Fibroblast of skin of left biceps (primary cell): ENCODE measurements at regions not wholly inside any gene's neighbourhood (a gene's known extent, or its start where the extent isn't known, plus 50 kb on each side); places are given as distances from the start of the nearest gene placed in this dataset.
"Not testable (repeated sequence)": the region's sequence is repeated elsewhere in the genome, so short reads cannot be mapped to it uniquely, and the experiment has no call there.

Experiments used
- DNase-seq, 2 experiments: peaks; one replicate each; pipeline ENCODE4 v3.0.0-alpha.2; 2013; ENCODE audit warnings: low read depth in 2 of 2

GRCh38 chr9:588981-589380, 252.5 kb upstream of the DMRT1 start:
- DNase-seq: no peak

DNA sequence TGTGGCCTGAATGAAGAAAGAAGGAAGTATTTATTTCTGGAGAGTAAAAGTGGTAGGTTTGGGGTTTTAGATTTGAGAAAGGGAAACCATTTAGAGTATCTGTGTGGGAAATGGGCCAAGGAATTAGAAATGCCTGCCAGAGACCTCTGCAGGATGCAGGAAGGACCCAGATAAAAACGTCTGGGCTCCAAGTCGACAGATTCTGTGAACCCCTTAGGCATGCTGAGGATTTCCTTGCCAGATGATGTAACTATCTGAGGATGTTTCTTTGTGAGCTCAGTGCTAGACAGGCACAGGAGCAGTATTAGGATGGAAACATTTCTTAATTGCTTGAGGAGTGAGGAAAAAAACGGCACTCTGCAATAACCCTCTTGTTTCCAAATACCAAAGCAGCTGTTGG, 251.8 kb upstream of the DMRT1 start:
- peak; percentile 39 to 44 for DNase-seq

- DNase-seq: no peak
Observed at GRCh38 chr9:591292-591691, 250.2 kb upstream of the DMRT1 start.

- no peak for DNase-seq
Observed at GRCh38 chr9:592225-592624, 249.3 kb upstream of the DMRT1 start.

GRCh38 chr9:592733-593132, 248.8 kb upstream of the DMRT1 start:
- no peak for DNase-seq

DNA sequence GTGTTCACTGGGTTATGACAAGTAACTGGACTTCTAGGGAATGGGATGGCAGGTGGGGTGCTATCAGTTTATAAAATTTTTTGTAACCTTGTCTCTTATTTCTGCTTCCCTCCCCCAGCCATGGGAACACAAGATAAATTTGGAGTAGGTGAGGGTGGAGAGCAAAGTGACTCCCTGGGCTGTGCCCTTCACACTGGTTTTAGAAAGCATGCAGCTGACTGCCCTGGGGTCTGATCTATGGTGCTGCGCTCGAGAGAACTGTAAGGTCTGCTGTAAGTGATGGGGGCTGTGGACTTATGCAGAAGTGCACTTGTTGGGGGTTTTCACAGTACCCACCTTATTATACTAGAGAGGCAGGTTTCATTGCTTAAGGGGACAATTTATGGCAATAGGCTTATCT, 247.7 kb upstream of the DMRT1 start:
- DNase-seq: no peak

DNA sequence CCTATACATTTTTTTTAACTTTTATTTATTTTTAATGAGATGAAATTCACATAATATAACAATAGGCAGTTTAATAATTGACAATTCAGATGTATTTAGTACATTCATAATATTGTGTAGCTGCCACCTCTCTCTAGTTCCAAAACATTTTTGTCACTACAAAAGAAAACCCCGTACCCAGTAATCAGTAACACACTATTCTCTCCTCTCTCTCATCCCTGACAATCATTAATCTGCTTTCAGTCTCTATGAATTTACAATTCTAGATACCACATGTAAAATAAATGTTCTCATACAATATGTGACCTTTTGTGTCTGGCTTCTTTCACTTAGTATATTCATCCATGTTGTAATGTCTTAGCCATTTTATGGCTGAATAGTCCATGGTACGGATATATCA, 244.8 kb upstream of the DMRT1 start:
- no peak for DNase-seq

DNA sequence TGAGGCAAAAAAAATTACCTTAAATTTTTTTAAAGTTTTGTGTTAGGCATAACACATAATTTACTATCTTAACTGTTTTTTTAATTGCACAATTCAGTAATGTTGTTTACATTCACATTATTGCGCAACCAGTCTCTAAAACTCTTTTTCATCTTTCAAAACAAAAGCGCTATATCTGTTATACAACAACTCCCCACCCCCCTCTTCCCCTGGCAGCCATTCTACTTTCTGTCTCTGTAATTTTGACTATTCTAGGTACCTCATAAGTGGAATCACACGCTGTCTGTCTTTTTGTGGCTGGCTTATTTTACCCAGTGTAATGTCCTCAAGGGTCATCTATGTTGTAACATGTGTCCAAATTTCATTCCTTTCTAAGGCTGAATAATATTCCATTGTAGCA, 241.5 kb upstream of the DMRT1 start:
- no peak for DNase-seq

DNA sequence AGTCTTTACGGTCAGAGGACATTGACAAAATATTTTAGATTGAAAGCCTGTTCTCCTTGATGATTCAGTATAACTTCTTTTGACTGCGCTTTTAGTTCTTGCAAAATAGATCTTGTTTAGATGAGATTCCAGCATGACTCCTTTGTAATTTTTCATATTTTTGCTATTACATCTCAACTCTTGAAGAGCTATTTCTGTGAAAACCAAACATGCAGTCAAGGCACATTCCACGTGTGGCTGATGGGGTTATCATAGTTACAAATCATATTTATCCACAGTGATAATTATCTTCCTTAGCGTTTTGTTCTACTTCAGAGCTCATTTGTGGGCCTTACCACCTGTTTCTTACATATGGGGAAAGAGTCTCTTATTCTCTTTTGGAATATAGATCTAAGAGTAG, 238.8 kb upstream of the DMRT1 start:
- DNase-seq: no peak

DNA sequence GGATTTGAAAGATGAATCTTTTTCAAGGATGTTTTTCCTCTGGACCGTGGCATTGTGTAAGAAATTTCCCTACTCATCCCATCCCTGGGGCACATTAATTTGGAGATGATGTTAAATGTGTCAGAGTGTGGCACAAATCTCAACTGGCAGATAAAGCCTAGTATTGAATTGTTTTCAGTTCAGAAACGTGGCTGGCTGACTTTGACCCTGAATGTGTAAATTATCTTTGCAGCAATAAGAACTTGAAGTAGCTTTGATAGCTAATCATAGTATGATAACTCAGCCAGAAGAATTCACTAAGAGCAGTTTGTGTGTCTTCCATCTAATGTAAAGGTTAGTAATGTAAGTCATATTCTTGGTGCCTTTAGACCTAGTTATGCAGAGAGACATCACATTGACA, 238.4 kb upstream of the DMRT1 start:
- DNase-seq: no peak

DNA sequence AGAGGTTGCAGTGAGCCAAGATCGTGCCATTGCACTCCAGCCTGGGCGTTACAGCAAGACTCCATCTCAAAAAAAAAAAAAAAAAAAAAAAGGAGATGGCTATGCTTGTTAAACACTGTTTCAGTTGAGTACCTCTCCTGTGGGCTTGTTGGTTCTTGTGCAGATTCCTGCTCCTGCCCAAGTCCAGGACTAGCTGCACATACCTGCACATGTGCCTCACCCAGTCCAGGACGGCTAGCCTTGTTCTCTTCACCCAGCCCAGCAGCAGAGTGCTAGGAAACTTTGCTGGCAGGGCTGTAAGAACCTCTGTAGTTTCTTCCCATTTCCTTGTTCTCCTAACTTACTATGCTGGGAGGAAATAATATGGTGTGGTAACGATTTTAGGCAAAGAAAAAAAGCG, 234.1 kb upstream of the DMRT1 start:
- no peak for DNase-seq

DNA sequence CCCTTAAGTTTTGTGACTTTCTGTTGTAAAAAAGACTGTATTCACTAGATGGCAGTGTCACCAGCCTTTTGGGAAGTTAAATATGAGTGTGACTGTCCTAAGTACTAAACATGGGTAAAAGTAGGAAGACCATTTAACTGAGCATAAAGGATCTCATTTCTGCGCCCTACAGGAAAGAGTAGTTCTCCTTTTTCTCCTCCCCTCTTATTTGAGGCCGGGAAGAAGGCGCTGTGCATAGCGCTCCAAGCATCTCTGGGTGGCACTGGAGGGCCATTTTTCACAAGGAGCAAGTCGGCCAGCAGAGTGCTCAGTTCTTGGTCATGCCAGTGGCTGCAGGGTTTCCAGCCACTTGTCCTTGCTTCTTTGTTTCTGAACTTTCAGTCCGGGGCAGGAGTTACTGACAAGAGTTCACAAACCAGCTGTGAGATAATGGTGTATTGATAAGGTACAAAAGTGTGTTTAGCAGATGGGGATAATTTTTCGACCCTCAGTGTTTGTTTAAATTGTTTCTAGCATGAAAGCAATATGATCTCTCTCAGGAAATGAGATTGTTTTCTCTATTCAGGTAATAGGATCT, 227.6 kb upstream of the DMRT1 start:
- peak; percentile 61 to 66 for DNase-seq

GRCh38 chr9:614431-614830, 227.1 kb upstream of the DMRT1 start:
- no peak for DNase-seq

DNA sequence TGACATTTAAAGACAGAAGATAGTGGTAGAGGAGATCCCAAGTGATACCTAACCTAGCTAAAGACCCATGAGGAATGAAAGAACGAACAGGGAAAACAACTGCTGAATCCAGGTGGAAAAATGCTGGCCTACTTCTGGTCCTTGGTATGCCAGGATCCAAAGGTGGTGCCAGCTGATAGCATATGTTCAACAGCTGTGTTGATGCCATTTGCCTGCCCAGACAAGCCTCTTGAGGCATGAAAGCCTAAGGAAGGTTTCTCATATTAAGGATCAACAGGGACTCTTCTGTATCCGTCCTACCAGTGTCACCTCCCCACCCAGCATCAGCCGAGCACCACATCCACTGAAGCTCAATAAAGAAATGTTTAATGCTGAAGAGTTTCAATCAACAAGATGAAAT, 225.7 kb upstream of the DMRT1 start:
- DNase-seq: no peak

DNA sequence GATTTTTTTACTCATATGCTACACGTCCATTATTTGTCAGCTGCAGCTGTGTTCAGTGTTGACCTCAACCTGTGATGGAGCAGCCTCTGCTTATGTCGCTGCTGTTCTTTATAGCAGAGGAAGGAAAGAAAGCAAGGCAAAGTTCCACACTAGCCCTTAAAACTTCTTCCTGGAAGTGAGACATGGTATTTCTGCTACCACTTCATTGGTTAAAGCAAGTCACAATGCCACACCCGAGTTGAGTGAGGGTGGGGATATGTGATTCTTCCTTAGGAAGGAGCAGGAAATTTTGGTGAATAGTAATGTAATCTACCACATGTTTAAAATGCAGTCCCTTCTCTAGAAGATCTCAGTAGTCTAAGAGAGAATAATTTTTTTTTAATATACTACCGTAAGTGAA, 224.8 kb upstream of the DMRT1 start:
- no peak for DNase-seq

- no peak for DNase-seq
Observed at GRCh38 chr9:617445-618085, 223.9 kb upstream of the DMRT1 start.

- DNase-seq: peak in 1 of 2 experiments; percentile 17
Observed at GRCh38 chr9:618478-618877, 223.0 kb upstream of the DMRT1 start.

DNA sequence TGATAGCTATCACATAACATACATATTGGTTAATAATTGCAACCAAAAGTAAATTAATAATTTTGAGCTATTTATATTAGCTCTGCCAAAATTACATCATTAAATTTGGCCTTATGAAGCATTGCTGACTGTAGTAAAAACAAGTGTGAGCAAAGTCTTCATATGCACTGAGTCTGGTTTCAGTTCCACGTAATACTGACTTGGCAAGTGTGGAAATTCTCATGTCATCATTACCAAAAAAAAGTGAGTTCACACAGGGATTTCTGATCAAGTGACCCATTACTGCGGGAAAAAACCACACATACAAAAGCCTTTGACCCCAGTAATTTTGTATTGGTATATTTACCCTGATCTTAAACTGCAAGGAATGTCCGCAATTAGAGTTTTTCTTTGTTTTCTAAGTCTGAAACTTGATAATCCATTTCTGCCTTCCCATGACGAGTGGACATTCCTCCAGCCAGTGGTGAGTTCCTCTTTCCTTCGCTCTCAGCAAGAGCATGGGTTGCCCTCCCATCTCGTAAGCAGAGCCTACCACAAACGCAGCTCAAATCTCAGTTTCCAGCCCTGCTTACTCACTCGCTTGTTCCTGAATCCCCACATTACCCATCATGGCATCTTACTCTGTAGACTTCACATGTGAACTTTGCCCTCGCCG, 220.2 kb upstream of the DMRT1 start:
- no peak for DNase-seq

DNA sequence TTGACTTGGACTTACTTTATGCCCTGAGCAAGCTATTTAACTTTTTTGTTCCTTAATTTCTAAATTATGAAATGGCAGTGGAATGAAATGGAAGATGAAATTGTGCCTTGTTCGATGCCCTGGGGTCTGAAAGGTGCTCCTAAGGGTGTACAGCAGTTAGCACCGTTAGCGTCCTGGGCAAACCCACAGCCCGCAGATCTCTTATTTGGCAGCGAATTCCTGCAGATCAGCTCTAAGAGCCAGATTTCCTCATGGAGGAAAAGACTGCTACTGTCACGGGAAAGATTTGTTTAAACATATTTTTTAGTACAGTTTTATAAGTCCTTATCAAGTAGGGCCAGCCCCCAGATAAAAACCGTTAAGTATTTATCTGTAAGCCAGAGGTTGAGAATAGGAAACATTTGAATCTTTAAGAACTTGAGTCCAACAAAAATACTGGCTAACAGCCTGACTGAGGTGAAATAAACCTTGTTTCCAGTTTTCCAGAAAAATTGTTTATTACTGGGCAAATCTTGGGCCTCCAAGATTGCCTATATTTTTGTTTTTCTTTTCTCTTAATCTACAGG, 216.5 kb upstream of the DMRT1 start:
- DNase-seq: no peak

- no peak for DNase-seq
Observed at GRCh38 chr9:625613-626012, 215.9 kb upstream of the DMRT1 start.

DNA sequence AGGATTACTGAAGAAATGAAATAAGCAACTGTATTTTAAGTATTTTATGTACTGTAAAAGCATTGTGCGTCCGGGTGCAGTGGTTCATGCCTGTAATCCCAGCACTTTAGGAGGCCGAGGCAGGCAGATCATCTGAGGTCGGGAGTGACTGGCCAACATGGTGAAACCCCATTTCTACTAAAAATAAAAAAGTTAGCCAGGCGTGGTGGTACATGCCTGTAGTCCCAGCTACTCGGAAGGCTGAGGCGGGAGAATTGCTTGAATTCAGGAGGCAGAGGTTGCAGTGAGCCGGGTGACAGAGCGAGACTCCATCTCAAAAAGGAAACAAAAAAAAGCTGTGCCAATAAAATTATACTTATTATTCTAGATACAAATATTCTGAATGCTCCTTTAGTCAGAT, 215.4 kb upstream of the DMRT1 start:
- not testable (repeated sequence) for DNase-seq

DNA sequence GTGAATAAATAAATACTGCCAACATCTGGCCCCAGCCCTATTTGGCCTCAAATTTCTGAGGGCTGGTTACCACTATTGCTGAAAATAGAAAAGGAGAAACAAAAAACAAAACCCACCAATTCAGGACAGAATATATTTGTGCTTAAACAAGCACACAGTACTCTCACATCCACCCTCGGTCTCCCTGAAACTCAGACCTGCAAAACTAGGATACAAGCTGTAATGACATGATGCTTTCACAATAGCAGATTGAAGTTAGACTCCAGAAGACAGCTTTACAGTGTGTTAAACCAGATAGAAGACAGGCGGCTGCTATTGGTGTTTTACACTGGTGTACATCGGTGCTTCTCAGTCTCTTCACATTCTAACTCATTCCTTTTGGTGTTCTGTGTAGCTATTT, 214.9 kb upstream of the DMRT1 start:
- no peak for DNase-seq

GRCh38 chr9:627336-627970, 214.0 kb upstream of the DMRT1 start:
- no peak for DNase-seq
